Stimulated activated CD8-positive, alpha-beta memory T cell treated with anti-CD3 and anti-CD28 coated beads, Interleukin-7, amount 100 ng/mL, for 24 hours (primary cell): ENCODE measurements at regions not wholly inside any gene's neighbourhood (a gene's known extent, or its start where the extent isn't known, plus 50 kb on each side); places are given as distances from the start of the nearest gene placed in this dataset.

Source experiments
- DNase-seq: peaks from one replicate; pipeline ENCODE4 v3.0.0-alpha.2; 2020; ENCODE audit warnings: low read depth

DNA sequence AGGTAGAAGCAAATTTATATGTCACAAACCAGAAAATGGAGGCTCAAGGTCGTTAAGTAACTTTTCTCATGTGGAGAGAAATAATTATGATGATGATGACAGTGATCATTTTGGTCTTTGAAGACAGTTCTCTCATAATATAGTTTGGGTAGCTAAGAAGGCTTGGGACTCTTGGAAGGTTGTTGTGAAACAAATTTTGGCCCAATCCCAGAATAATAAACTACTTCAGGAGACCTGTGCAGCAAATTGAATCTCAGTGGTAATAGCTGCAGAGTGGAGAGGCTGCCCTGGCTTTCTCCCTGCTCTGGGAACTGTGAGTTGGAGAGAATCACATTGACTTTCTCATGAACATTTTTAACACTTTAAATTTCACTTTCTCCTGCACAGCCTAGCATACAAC, 217.2 kb upstream of the BOD1L1 start:
- no peak for DNase-seq

DNA sequence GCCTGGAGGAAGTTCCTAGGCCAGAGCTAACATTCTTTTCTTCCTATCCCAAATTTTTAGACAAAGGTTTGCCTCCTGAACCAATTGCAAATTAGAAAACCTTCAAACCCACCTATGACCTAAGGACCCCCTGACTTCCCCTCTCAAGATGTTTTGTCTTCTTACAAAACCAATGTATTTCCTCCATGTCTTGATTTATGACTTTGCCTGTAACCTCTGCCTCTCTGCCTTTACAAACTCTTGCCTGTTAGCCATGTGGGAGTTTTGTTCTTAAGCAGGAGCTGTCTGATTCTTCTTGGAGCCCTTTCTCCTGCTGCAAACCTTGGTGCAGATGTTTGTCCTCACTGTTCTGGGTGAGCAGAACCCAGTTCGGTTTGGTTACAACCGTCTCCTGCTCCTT, 222.3 kb upstream of the BOD1L1 start:
- DNase-seq, result no peak

DNA sequence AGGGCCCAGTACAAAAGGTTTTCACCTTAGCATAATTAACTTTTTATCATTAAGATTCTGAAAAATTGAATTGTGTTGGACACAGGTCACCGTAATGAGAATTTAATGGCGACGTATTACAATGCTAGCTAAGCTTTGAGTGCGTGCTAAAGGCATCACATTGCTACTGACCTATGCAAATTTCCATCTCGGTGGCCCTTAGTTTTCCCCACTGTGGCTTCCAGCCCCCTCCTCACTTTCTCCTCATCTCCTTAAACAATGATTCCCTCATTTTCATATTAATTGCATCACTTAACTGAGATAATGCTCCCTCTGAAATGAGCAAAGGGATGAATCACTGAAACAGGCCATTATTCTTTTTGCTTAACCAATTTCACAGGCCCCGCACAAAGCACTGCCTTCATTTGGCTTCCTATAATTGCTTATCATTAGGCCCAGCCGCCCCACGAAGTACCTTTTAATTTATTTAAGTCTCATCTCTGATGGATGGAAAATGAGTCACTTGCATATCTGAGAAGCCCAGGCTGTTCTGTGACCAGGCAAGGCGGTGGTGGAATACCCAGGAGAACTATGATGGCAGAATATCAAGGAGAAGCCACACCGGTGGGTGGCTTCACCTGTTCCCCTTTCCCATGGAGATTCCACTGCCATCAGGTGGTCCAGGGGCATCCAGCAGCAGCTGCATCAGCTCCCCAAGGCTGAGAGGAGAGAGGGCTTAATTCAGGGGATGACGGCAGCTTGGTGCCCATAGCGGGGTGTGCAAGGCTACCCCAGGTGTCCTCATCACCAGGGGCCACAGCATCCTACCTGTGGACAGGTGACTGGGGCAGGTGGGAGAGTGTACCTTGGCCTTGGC, 223.8 kb upstream of the BOD1L1 start:
- no peak for DNase-seq

DNA sequence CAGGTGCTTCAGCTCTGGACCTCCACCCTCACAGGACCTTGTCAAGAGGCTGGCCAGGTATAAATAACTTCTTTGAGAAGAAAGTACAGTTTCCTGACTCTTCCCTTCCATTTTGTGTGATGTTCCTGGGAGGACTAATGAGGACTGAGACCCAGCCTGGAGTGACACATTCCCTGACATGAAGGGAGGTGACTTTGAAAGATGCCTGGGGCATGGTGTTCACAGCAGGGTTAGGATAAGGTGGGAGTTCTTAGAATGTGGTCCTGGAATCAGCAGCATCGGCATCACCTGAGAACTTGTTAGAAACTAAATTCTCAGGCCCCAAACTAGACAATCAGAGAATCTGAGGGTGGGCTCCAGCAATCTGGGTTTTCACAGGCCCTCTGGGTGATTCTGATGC, 224.9 kb upstream of the BOD1L1 start:
- no peak for DNase-seq

DNA sequence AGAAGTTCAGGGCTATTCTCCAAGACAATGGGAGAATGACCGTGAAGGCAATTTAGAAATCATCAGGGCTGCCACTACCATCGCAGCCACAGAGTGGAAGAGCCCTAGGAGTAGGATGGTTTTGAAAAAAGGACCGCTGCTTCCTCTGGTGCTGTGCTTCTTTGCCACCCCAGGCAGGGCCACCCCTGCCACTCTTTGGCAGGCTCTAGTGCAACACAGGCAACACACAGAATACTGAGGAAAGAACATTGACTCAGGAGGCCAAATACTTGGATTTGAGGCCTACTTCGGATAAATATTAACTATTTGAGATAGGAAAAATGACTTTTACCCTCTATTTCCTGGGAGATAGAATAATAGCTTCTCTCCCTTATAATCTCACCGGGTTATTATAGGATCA, 228.9 kb upstream of the BOD1L1 start:
- no peak for DNase-seq

DNA sequence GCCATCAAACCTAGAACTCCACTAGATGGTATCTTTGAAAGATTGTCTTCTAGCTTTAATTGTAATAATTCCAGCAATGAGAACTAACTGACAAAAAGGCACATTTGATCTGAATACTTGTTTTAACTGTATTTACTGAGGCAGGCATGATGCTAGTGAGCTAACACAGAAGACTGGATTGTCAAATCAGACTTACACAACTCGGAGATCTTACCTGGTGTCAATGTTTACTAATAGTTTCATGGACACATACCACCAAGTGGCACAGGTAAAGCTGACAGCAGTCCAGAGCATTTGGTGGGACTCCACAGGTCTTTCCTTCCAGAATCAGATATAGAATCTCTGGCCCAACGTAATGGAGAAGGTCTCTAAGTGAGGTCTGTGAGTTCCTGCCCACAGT, 229.9 kb upstream of the BOD1L1 start:
- no peak for DNase-seq

DNA sequence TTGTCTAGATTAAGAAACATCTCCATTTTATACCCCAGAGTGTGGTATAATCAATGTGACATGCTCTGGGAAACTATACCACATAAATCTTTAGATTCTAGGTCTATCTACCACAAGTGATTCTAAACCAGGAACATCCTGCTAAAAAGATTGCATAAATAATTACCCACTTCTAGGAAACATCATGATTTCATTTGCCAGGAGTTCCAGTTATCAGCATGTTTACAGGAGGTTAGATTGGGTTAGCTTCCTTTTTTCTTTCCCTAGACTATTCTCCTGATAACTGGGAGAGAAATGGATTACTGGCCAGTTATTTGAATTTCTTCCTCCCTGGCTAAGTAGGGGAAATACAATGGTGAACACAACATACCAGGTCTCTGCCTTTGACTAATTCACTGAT, 230.3 kb upstream of the BOD1L1 start:
- DNase-seq, result no peak

DNA sequence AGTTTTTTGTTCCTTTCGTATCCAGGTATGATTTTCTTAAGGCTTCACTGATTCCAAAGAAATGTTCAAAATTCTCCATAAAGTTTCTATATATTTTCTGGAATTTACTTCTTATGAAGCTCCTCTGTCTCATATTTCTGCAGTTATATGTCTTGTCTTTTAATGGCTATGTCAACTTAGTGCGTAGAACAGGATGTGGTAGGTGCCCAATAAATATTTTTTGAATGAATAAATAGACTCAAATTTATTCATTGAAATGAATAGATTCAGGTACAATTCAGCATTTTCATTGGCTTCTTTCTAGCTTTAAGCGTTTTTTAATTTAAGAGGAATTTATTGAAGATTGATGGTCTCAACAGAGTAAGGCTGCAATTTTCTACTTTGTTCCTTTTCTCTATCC, 231.9 kb upstream of the BOD1L1 start:
- no peak for DNase-seq

DNA sequence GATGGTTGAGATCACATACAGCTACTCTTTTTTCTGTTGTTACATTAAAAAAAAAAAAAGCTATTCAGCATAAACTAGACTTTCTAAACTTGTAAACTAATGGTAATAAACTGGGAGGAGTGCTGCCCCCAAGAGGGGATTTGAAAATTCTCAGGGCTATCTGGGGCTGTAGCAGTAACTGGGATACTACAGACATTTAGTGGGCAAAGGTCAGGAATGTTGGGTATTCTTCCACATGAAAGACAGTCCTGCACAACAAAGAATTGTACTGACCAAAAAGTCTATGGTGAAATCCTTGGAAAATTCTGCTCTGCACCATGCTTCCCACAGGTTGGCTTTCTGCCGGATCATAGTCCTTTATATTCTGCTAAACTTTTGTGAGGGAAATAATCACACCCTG, 232.6 kb upstream of the BOD1L1 start:
- no peak for DNase-seq

DNA sequence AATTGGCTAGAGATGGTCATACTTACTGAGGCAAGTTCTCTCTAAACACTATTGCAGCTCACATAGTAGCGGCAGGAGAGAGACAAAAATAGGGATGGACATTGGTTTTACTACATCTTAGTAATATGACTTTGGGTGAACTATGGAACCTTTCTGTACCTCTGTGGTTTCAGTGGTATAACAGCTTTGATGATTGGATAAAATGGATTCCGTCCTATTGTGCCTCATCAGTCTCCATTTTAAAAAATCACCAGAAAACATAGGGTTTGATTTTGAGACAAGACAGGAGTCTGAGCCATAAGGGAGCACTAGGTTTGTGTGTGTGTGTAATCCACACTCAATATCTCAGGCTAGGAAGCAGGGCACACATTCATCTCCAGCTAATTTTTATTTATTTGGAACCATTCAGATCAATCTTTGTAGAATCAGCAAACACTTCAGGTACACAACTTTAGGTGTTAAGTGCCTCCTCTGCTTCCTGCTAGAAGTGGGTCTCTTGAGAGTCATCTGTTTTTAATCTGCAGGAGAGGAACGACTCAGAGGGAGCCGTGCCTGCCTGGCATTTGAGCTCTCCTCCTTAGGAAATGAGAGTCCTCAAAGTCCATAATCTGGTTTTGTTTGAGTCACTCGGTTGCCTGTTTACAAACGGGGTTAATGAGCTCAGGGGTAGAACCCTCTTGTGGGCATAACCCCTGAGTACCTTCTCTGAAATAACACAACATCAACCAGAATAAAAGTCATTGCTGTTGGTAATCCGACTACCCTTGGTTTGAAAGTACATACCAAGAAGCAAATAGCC, 238.5 kb upstream of the BOD1L1 start:
- no peak for DNase-seq

DNA sequence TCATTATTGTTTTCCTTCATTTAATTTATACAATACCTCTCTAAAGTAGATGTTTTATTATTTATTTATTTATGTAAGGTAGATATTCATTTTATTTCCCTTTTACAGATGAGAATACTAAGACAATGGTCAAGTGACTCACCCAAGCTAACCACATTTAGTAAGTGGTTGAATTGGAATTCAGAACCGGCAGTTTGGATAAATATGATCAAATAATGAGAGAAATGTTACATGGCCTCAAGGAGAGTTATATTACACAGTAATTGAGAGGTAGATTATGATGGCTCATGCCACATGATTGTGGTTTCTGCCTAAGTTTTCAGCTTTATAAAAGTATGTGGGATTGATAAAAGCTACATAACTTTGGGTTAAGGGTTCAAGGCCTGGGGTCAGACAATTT, 239.4 kb upstream of the BOD1L1 start:
- no peak for DNase-seq

DNA sequence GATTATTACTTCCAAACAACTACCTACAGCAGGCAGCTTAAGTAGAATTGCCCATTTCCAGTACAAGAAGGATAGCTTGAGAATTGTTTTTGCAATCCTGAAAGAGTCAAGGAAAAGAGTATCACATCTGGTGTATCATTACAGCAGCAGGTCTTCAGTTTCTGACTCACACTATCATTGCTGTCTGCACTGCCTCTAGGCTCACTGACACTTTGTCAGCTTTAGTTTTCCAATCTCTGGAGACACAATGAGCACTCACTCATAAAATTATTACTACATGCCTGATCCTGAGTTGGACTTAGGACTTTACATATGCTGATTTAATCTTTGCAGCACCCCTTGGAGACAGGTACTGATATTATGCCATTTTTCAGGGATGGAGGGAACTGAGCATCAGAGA, 244.6 kb upstream of the BOD1L1 start:
- DNase-seq, result no peak

DNA sequence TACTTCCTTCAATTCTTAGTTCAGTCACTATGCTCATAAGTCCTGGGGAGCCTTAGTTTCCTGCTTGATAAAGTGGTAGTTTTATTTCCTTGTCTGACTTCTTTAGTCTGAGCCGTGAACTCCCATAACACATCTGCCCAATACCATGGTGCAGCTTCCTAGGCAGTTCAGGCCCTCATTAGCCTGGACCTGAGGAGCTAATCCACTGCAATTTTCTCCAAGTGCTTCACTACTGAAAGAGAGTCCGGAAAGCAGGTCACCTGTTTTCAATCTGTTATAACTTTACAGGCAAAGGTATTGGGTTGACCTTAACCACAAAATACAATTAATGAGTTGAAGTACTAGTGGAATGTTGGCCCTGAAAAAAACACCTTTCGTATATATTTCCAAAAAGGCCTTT, 245.4 kb upstream of the BOD1L1 start:
- DNase-seq, result no peak

DNA sequence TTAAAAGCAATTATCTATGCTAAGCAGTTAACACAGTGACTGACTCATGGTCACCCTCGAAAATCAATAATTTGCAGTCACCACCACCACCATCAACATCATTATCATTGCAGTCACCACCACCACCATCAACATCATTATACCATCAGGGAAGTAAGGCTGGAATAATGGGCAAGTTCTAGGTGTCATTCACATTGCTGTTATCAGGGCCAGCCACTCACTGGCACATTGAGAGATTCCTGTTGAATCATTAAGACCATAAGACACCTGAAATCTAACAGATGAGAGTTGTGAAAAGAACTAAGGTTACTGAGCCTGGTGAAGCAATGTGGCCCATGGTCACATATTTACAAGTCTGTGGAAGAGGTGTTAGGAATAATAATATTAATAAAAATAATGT, 247.7 kb upstream of the BOD1L1 start:
- DNase-seq, result no peak

DNA sequence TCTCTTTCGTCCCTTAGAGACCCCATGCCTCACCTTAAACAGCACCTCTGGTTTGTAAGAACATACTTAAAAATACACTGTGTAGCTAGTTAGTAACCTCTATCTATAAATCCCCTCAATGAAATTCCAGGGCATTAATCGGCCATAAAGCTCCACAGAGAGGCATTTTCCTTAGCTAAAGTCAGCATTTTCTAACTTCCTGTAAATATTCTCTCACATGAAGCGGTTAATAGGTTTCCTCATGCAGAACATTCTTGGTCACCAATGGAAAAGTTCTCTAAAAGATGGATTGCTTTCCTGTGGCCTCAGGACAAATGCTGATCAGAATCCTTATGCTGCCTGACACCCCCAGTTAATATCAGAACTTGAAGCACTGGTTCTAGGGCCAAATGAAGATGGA, 248.6 kb upstream of the BOD1L1 start:
- DNase-seq, result no peak

DNA sequence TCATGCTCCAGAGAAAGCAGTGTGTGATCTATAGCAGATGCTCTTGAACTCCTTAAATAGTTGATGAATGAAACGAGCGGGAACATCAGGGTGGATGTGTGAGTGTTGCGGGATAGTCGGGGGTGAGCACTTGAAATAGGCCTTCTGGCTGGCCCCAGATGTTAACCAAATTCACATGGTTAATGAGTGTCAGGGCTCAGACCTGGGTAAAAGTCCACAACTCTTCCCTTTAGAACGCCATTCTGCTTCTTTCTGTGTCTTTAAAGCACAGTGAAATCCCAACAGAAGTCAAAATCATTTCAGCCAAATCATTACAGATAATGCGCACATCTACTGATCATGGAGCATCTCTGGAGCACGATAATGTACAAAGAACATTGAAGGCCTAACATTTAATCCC, 249.4 kb upstream of the BOD1L1 start:
- DNase-seq, result no peak

DNA sequence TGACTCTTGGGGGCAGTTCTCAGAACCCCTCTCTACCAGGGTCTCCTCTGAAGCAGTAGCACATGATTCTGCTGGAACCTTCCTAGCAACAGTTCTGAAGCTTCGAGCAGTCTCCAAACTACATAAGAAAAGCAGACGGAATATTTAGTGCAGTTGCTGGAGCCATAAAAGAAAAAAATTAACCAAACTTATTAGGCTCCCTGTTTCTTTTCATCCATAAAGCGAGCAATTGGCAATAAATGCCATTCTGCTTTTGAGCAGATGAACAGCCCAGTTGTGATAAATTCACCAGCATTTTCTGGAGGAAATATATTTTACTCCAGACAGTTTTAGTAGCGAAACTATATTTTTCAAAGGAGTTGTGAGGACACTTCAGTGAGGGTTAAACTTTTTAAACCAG, 250.1 kb upstream of the BOD1L1 start:
- DNase-seq, result no peak

DNA sequence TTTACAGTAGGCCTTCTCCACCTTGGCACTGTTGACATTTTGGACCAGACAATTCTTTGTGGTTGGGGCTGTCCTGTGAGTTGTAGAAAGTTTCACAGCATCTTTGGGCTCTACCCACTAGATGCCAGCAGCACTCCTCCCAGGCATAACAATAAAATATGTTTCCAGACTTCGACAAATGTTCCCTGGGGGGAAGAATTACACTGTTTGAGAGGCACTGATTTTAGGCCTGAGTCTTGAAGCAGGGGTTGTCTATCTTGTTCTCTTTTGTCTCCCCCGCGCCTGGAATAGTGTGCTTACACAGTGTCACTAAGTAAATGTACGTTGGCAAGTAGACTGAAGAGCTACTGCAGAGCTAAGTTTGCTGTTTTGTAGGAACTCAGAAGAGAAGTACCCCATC, 254.4 kb upstream of the BOD1L1 start:
- no peak for DNase-seq

DNA sequence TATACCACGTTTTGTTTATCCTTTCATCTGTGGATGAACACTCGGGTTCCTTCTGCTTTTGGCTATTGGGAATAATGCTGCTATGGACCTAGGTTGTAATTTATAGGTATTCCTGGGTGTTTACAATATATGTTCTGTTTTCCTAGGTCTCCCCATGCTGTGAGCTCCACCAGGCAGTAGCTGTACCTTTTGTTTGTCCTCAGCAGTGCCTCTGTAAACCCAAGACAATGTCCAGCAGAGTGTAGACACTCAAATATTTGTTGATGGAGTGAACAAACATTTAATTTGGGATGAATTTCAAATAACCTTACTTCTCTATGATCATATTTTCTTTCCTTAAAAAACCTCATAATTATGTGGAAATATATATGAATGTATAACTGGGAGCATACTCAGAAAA, 259.5 kb upstream of the BOD1L1 start:
- no peak for DNase-seq

DNA sequence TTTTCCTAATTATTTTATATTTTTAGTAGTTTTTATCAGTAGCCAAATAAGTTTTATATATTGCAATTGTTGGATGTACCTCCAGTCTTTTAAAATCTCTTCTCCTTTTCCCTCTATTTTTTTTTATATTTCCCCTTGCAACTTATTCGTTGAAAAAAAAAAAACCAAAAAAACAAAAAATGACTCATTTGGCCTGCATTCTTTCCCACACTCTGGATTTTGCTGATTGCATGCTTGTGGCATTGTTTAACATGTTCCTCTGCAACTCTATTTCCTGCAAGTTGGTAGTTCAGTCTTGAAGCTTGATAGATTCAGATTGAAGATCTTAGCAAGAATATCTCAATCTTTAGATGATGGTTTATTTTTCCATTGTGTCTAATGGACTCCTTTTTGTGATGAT, 260.6 kb upstream of the BOD1L1 start:
- no peak for DNase-seq

DNA sequence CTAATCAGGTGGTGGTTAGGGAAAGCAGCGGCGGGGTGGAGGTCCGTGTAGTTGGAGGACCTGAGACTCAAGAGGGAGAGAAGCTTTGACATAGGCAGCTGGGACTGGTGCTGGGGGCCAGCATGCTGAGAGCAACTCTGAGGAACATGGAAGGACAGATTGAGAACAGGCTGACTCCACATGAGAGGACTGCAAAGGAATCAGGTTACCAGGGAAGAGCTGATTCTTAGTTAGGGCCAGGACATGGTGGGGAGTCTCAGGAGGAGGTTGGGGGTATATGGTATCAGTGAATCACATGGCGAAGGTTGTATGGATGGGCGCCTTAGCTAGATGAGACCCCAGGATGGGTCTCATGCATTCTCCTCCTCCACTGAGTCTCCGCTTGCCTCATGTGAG, 264.0 kb upstream of the BOD1L1 start:
- no peak for DNase-seq

DNA sequence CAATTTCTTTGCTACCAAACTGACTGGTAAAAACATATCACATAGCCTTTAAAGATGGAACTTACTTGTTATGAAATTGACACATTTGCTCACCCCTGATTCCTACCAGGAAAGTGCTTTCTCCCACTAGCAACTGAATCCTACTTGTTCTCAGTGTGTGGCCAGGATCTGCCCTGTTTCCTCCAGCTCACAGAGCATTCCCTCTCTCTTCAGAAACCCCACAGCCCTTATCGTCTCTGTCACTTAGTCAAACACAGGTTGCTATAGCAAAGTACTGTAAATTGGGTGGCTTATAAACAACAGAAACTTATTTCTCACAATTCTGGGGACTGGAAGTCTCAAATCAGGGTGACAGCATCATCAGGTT, 265.2 kb upstream of the BOD1L1 start:
- no peak for DNase-seq

DNA sequence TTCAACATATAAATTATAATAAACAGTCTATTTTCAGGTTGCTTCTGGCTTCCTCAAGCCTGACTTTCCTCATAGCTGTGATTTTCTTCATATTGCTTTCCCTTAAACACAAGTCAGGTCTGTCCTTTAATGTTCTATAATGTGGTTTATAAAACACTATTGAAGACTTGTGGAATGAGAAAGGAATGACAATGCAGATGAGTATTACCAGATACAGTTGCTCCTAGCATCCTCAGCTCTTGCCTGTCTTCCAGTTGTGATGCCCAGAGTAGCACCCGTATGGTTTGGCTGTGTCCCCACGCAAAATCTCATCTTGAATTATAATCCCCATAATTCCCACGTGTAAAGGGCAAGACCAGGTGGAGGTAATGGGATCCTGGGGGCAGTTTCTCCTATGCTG, 265.7 kb upstream of the BOD1L1 start:
- no peak for DNase-seq

DNA sequence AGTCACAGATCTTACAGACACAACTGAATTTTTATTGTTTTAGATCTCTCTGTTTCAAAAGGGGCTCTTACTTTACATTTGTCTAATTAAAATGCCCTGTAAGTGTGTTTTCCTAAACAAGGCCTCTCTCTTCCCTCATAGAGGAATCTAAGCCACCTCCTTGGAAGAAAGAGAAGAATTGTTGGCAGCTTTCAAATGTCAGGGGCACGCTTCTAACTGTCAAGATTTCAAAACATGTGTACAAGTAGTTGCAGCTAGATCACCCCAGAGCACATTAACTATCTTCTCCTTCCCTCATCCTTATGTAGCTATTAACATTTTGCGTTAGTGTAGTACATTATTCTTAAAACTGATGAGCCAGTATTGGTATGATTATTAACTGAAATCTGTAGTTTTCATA, 266.5 kb upstream of the BOD1L1 start:
- DNase-seq, result no peak
